ENCODE measurements at regions not wholly inside any gene's neighbourhood (a gene's known extent, or its start where the extent isn't known, plus 50 kb on each side); places are given as distances from the start of the nearest gene placed in this dataset.

- no peak for TF ChIP-seq CTCF (conservative IDR thresholded peaks at IDR 0.05; ENCODE audit: low read length)
- TF ChIP-seq EZH2phosphoT487 (IDR thresholded peaks at IDR 0.05; ENCODE audit: borderline replicate concordance, low read depth, low read length): no peak
These were observed 257.6 kb upstream of the PCDH7 start for GRCh38 chr4:30462445-30463090.
